ENCODE measurements at regions not wholly inside any gene's neighbourhood (a gene's known extent, or its start where the extent isn't known, plus 50 kb on each side); places are given as distances from the start of the nearest gene placed in this dataset.
"Not testable (repeated sequence)": the region's sequence is repeated elsewhere in the genome, so short reads cannot be mapped to it uniquely, and the experiment has no call there.

DNA sequence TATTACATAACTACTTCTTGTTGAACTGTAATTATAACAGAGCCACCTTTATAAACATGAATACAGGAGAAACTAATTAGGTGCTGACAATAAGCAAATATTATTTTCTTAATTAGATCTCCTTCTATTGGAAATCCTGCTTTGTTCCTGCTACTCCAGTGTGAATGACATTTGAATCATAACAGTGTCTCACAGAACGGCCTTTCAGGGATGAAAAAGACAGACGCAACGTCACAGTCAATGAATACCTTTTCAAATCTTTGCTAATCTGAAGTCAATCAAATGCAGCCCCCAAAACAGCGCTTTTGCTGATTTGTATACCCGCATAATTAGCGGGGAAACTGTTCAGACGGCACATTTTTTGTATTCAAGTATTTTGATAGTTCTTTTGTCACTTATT, 240.4 kb upstream of the CDH8 start:
- H3K4me1 ChIP-seq (ENCODE audit: control insufficient read depth, insufficient read depth, low read length) = no peaks in the 10 kb centered on the region
- H3K36me3 ChIP-seq (ENCODE audit: control insufficient read depth, insufficient read depth, low read length) = no peaks in the 10 kb centered on the region
- WGBS (ENCODE audit: insufficient coverage, low lambda C conversion rate) = 67% methylated on average over 5 of the region's 7 CpGs
- H3K9me3 ChIP-seq (ENCODE audit: control insufficient read depth, low read depth, low read length) = no peaks in the 10 kb centered on the region
- H3K4me3 ChIP-seq (ENCODE audit: low read length) = no peak overlapping the region
- DNase-seq = no peak
- no peak overlapping the region for H3K27ac ChIP-seq (ENCODE audit: low read length)
- H3K27me3 ChIP-seq (ENCODE audit: control insufficient read depth, insufficient read depth, low read length) = no peaks in the 10 kb centered on the region

GRCh38 chr16:62272035-62272434, 235.8 kb upstream of the CDH8 start:
- no peak for DNase-seq
- Histone ChIP-seq H3K27me3 (ENCODE audit: control insufficient read depth, insufficient read depth, low read length) (no peaks in the 10 kb centered on the region), H3K27ac (ENCODE audit: low read length) (no peak overlapping the region), H3K4me1 (ENCODE audit: control insufficient read depth, insufficient read depth, low read length) (no peaks in the 10 kb centered on the region), H3K9me3 (ENCODE audit: control insufficient read depth, low read depth, low read length) (no peaks in the 10 kb centered on the region), H3K4me3 (ENCODE audit: low read length) (no peak overlapping the region), H3K36me3 (ENCODE audit: control insufficient read depth, insufficient read depth, low read length) (no peaks in the 10 kb centered on the region)
- 57% methylated on average over 1 of the region's 1 CpG for WGBS (ENCODE audit: insufficient coverage, low lambda C conversion rate)

- H3K9me3 ChIP-seq (ENCODE audit: control insufficient read depth, low read depth, low read length) = no peaks in the 10 kb centered on the region
- no peaks in the 10 kb centered on the region for H3K27me3 ChIP-seq (ENCODE audit: control insufficient read depth, insufficient read depth, low read length)
- DNase-seq = no peak
- no peaks in the 10 kb centered on the region for H3K4me1 ChIP-seq (ENCODE audit: control insufficient read depth, insufficient read depth, low read length)
- H3K4me3 ChIP-seq (ENCODE audit: low read length) = no peak overlapping the region
- H3K27ac ChIP-seq (ENCODE audit: low read length) = no peak overlapping the region
- WGBS (ENCODE audit: insufficient coverage, low lambda C conversion rate) = no CpG with 5 or more reads among the region's 3 CpGs
- no peaks in the 10 kb centered on the region for H3K36me3 ChIP-seq (ENCODE audit: control insufficient read depth, insufficient read depth, low read length)
Measured at GRCh38 chr16:62261760-62262159, 225.5 kb upstream of the CDH8 start.

- not testable (repeated sequence) for H3K27ac ChIP-seq (ENCODE audit: low read length); H3K27me3 ChIP-seq (ENCODE audit: control insufficient read depth, insufficient read depth, low read length); H3K4me1 ChIP-seq (ENCODE audit: control insufficient read depth, insufficient read depth, low read length); H3K9me3 ChIP-seq (ENCODE audit: control insufficient read depth, low read depth, low read length); H3K36me3 ChIP-seq (ENCODE audit: control insufficient read depth, insufficient read depth, low read length); H3K4me3 ChIP-seq (ENCODE audit: low read length); DNase-seq
- 60% methylated on average over 1 of the region's 2 CpGs for WGBS (ENCODE audit: insufficient coverage, low lambda C conversion rate)
Measured at GRCh38 chr16:62258931-62259435, 222.7 kb upstream of the CDH8 start.

GRCh38 chr16:62256406-62256805, 220.2 kb upstream of the CDH8 start:
- no peaks in the 10 kb centered on the region for H3K36me3 ChIP-seq (ENCODE audit: control insufficient read depth, insufficient read depth, low read length)
- no peak for DNase-seq
- no peaks in the 10 kb centered on the region for H3K9me3 ChIP-seq (ENCODE audit: control insufficient read depth, low read depth, low read length)
- no peak overlapping the region for H3K27ac ChIP-seq (ENCODE audit: low read length)
- H3K4me3 ChIP-seq (ENCODE audit: low read length) = no peak overlapping the region
- no peaks in the 10 kb centered on the region for H3K27me3 ChIP-seq (ENCODE audit: control insufficient read depth, insufficient read depth, low read length)
- 38% methylated on average over 1 of the region's 2 CpGs for WGBS (ENCODE audit: insufficient coverage, low lambda C conversion rate)
- no peaks in the 10 kb centered on the region for H3K4me1 ChIP-seq (ENCODE audit: control insufficient read depth, insufficient read depth, low read length)

GRCh38 chr16:62254847-62255246, 218.6 kb upstream of the CDH8 start:
- H3K4me1 ChIP-seq (ENCODE audit: control insufficient read depth, insufficient read depth, low read length) = no peaks in the 10 kb centered on the region
- no peaks in the 10 kb centered on the region for H3K9me3 ChIP-seq (ENCODE audit: control insufficient read depth, low read depth, low read length)
- H3K4me3 ChIP-seq (ENCODE audit: low read length) = no peak overlapping the region
- no peaks in the 10 kb centered on the region for H3K27me3 ChIP-seq (ENCODE audit: control insufficient read depth, insufficient read depth, low read length)
- no peaks in the 10 kb centered on the region for H3K36me3 ChIP-seq (ENCODE audit: control insufficient read depth, insufficient read depth, low read length)
- no peak overlapping the region for H3K27ac ChIP-seq (ENCODE audit: low read length)
- DNase-seq = no peak

GRCh38 chr16:62254372-62254771, 218.1 kb upstream of the CDH8 start:
- Histone ChIP-seq H3K27me3 (ENCODE audit: control insufficient read depth, insufficient read depth, low read length) (no peaks in the 10 kb centered on the region), H3K9me3 (ENCODE audit: control insufficient read depth, low read depth, low read length) (no peaks in the 10 kb centered on the region), H3K4me3 (ENCODE audit: low read length) (no peak overlapping the region), H3K4me1 (ENCODE audit: control insufficient read depth, insufficient read depth, low read length) (no peaks in the 10 kb centered on the region), H3K36me3 (ENCODE audit: control insufficient read depth, insufficient read depth, low read length) (no peaks in the 10 kb centered on the region), H3K27ac (ENCODE audit: low read length) (no peak overlapping the region)
- no CpG with 5 or more reads among the region's 5 CpGs for WGBS (ENCODE audit: insufficient coverage, low lambda C conversion rate)
- no peak for DNase-seq

DNA sequence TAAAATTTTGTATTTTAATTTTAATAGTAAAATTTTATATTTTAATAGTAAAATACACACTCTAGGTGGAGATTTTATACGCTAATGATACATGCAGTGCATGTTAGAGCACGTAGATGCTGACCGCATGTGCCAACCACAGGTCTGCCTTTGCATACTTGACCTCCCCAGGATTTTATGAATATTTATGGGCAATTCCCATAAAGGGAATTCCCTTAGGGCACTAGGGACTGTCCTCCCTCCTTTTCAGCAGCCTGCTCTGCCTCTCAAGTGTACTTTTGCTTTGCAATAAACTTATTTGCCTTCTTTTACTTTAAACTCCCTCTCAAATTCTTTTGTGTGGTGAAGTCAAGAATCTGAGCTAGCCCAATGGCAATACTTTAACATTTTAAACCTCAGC, 217.7 kb upstream of the CDH8 start:
- Histone ChIP-seq H3K36me3 (ENCODE audit: control insufficient read depth, insufficient read depth, low read length) (no peaks in the 10 kb centered on the region), H3K4me1 (ENCODE audit: control insufficient read depth, insufficient read depth, low read length) (no peaks in the 10 kb centered on the region), H3K27me3 (ENCODE audit: control insufficient read depth, insufficient read depth, low read length) (no peaks in the 10 kb centered on the region), H3K27ac (ENCODE audit: low read length) (no peak overlapping the region), H3K9me3 (ENCODE audit: control insufficient read depth, low read depth, low read length) (no peaks in the 10 kb centered on the region), H3K4me3 (ENCODE audit: low read length) (no peak overlapping the region)
- DNase-seq = no peak
- 100% methylated on average over 1 of the region's 3 CpGs for WGBS (ENCODE audit: insufficient coverage, low lambda C conversion rate)

GRCh38 chr16:62249069-62249468, 212.8 kb upstream of the CDH8 start:
- Histone ChIP-seq H3K36me3 (ENCODE audit: control insufficient read depth, insufficient read depth, low read length) (no peaks in the 10 kb centered on the region), H3K27me3 (ENCODE audit: control insufficient read depth, insufficient read depth, low read length) (no peaks in the 10 kb centered on the region), H3K9me3 (ENCODE audit: control insufficient read depth, low read depth, low read length) (no peaks in the 10 kb centered on the region), H3K4me1 (ENCODE audit: control insufficient read depth, insufficient read depth, low read length) (no peaks in the 10 kb centered on the region), H3K27ac (ENCODE audit: low read length) (no peak overlapping the region), H3K4me3 (ENCODE audit: low read length) (no peak overlapping the region)
- WGBS (ENCODE audit: insufficient coverage, low lambda C conversion rate) = no CpG with 5 or more reads among the region's 3 CpGs
- DNase-seq = no peak

GRCh38 chr16:62240722-62241121, 204.5 kb upstream of the CDH8 start:
- DNase-seq = no peak
- Histone ChIP-seq H3K9me3 (ENCODE audit: control insufficient read depth, low read depth, low read length) (no peaks in the 10 kb centered on the region), H3K4me3 (ENCODE audit: low read length) (no peak overlapping the region), H3K27ac (ENCODE audit: low read length) (no peak overlapping the region), H3K36me3 (ENCODE audit: control insufficient read depth, insufficient read depth, low read length) (no peaks in the 10 kb centered on the region), H3K27me3 (ENCODE audit: control insufficient read depth, insufficient read depth, low read length) (no peaks in the 10 kb centered on the region), H3K4me1 (ENCODE audit: control insufficient read depth, insufficient read depth, low read length) (no peaks in the 10 kb centered on the region)
- WGBS (ENCODE audit: insufficient coverage, low lambda C conversion rate) = no CpG with 5 or more reads among the region's 1 CpG

GRCh38 chr16:62225675-62226074, 189.4 kb upstream of the CDH8 start:
- 63% methylated on average over 4 of the region's 7 CpGs for WGBS (ENCODE audit: insufficient coverage, low lambda C conversion rate)

More at GRCh38 chr16:62225675-62226074, 189.4 kb upstream of the CDH8 start:
- DNase-seq = peak; percentile 17 to 31
- no peaks in the 10 kb centered on the region for H3K36me3 ChIP-seq (ENCODE audit: control insufficient read depth, insufficient read depth, low read length)
- no peaks in the 10 kb centered on the region for H3K4me1 ChIP-seq (ENCODE audit: control insufficient read depth, insufficient read depth, low read length)
- H3K27ac ChIP-seq (ENCODE audit: low read length) = no peak overlapping the region
- H3K9me3 ChIP-seq (ENCODE audit: control insufficient read depth, low read depth, low read length) = no peaks in the 10 kb centered on the region
- H3K27me3 ChIP-seq (ENCODE audit: control insufficient read depth, insufficient read depth, low read length) = no peaks in the 10 kb centered on the region
- no peak overlapping the region for H3K4me3 ChIP-seq (ENCODE audit: low read length)
